PC-3 (cell line): ENCODE measurements at regions not wholly inside any gene's neighbourhood (a gene's known extent, or its start where the extent isn't known, plus 50 kb on each side); places are given as distances from the start of the nearest gene placed in this dataset.

ENCODE experiments used
- EZH2 ChIP-seq: fragments of 300-600 bp; sonication (generic); IDR thresholded peaks from one replicate; pipeline ENCODE4 v1.6.1; 2017; ENCODE audit warnings: antibody characterized with exemption, mild to moderate bottlenecking, low read length; ENCODE audit not compliant: unreplicated experiment
- TF ChIP-seq, protein P1 (sequence below): fragments of 300-600 bp; sonication (generic); conservative IDR thresholded peaks from 2 replicates; pipeline ENCODE4 v1.5.1; 2017; ENCODE audit warnings: antibody characterized with exemption, low read depth, mild to moderate bottlenecking, low read length

DNA sequence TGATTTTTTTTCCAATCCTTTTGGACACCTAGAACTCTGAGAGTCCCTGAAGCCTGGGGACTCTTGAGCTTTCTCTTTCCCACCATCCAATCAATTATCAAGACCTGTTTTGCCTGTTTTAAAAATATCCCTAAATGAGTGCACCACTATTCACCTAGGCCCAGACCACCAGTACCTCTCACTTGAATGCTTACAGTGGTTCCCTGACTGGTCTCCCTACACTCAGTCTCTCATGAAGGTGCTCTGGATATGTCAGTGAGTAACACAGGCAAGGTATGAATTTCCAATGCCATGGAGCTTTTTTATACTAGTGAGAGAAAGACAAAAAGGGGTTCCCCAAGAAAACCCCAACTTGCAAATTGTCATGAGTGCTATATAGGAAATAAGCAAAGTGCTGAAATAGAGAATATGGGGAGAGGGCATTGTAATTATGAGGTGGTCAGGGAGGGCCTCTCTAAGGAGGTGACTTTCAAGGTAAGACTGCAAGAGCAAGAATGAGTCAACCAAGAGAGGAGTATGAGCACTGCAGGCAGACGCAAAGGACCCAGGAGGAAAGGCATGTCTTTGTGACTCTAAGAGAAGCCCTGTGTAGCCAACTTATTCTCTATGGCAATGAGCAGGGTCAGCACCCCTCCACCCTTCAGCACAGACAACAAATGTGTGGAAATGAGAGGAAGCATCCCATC is 85.3 kb upstream of the MBIP start:
- TF ChIP-seq, protein P1, sequence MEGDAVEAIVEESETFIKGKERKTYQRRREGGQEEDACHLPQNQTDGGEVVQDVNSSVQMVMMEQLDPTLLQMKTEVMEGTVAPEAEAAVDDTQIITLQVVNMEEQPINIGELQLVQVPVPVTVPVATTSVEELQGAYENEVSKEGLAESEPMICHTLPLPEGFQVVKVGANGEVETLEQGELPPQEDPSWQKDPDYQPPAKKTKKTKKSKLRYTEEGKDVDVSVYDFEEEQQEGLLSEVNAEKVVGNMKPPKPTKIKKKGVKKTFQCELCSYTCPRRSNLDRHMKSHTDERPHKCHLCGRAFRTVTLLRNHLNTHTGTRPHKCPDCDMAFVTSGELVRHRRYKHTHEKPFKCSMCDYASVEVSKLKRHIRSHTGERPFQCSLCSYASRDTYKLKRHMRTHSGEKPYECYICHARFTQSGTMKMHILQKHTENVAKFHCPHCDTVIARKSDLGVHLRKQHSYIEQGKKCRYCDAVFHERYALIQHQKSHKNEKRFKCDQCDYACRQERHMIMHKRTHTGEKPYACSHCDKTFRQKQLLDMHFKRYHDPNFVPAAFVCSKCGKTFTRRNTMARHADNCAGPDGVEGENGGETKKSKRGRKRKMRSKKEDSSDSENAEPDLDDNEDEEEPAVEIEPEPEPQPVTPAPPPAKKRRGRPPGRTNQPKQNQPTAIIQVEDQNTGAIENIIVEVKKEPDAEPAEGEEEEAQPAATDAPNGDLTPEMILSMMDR, result no peak
- no peak for TF ChIP-seq EZH2
